GM13977 (cell line): ENCODE measurements at regions not wholly inside any gene's neighbourhood (a gene's known extent, or its start where the extent isn't known, plus 50 kb on each side); places are given as distances from the start of the nearest gene placed in this dataset.
A peak's percentile ranks its signal among the peaks of the same experiment; 100 is the strongest.
"Not testable (repeated sequence)": the region's sequence is repeated elsewhere in the genome, so short reads cannot be mapped to it uniquely, and the experiment has no call there.

Experiments used
- DNase-seq: peaks from one replicate; pipeline ENCODE4 v3.0.0; 2012; ENCODE audit warnings: low spot score
- CTCF ChIP-seq: IDR thresholded peaks from 2 replicates; pipeline ENCODE4 v1.5.1; 2012; ENCODE audit warnings: mild to moderate bottlenecking, control low read depth; ENCODE audit not compliant: insufficient read depth; ENCODE audit errors: extremely low read depth, missing control alignments
- in situ Hi-C: fragments of 300-500 bp; cut with MboI; formaldehyde crosslinking; loops from one replicate; pipeline ENCODE4 v1.12.0; 2022; ENCODE audit warnings: low sequenced_read_pairs, low pct_unique_long_range_greater_than_20kb, mixed read lengths, inconsistent platforms; ENCODE audit not compliant: unreplicated experiment

GRCh38 chr10:5291501-5292195 lies 73.1 kb upstream of the UCN3 start:
- no peak for TF ChIP-seq CTCF
- in situ Hi-C loops = no loop called here
- no peak for DNase-seq

- no peak for DNase-seq
- in situ Hi-C loops = no loop called here
- no peak for TF ChIP-seq CTCF
Measured at GRCh38 chr10:5292196-5292735, 72.5 kb upstream of the UCN3 start.

- DNase-seq, in situ Hi-C loops: not testable (repeated sequence)
Measured at GRCh38 chr10:5292970-5293369, 71.8 kb upstream of the UCN3 start.

- peak; percentile 73 for TF ChIP-seq CTCF
- in situ Hi-C loops = no loop called here
- DNase-seq = peak; percentile 43
Measured at GRCh38 chr10:5293691-5294550, 70.8 kb upstream of the UCN3 start.

GRCh38 chr10:5297466-5297865 lies 67.3 kb upstream of the UCN3 start:
- DNase-seq = no peak
- in situ Hi-C loops = no loop called here
- no peak for TF ChIP-seq CTCF

- DNase-seq = no peak
- in situ Hi-C loops = no loop called here
- no peak for TF ChIP-seq CTCF
Measured at GRCh38 chr10:5297996-5298395, 66.8 kb upstream of the UCN3 start.

- no peak for DNase-seq
- TF ChIP-seq CTCF = no peak
- in situ Hi-C loops = no loop called here
Measured at GRCh38 chr10:5299950-5300349, 64.8 kb upstream of the UCN3 start.
